ENCODE measurements at regions not wholly inside any gene's neighbourhood (a gene's known extent, or its start where the extent isn't known, plus 50 kb on each side); places are given as distances from the start of the nearest gene placed in this dataset.

DNA sequence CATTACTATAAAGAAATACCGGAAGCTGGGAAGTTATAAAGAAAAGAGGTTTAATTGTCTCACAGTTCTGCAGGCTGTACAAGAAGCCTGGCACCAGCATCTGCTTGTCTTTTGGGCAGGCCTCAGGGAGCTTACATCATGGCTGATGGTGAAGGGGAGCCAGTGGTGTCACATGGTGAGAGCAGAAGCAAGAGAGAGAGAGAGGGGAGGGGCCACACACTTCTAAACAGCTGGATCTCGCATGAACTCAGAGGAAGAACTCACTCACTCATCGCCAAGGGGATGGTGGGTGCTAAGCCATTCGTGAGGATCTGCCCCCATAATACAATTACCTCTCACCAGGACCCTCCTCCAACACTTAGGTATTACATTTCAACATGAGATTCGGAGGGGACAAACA lies 51.8 kb upstream of the ANKRD34C start:
- DNase-seq: no peak

DNA sequence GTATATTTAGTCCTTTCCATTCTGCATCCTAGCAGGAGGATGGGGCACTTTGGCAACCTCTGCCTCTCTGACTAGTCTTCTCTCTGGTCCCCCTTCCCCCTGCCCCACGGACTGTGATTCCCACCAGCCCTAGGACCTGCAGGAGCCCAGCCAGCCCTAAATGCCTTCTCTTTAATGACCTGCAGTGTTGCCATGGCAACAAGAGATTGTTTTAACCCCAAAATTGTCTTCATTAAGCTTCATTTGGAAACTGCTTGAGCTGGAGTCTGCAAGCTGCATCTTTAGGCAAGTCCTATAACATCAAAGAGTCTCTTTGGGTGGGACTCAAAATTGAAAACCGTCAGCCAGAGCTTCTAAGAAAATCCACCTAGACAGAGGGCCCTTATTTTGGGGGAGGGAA lies 59.7 kb upstream of the ANKRD34C start:
- DNase-seq: no peak

DNA sequence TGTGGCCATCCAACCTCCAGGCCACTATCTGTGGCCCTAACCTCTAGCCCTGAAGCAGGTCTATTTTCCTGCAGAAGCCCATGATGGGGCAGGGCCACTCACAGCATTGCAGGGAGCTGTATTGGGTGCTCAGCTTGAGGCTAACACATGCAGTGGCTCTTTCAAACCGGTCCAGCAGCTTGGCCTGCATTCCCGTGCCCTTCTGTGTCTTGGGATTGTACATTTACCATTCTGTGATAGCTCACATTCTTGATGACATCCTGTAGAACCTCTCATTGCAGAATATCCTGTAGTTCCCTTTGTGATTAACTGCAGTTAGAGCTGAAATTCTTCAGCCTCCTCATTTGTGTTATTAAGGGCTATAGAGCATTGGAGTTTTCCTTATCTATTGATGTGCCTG lies 60.8 kb upstream of the ANKRD34C start:
- no peak for DNase-seq

DNA sequence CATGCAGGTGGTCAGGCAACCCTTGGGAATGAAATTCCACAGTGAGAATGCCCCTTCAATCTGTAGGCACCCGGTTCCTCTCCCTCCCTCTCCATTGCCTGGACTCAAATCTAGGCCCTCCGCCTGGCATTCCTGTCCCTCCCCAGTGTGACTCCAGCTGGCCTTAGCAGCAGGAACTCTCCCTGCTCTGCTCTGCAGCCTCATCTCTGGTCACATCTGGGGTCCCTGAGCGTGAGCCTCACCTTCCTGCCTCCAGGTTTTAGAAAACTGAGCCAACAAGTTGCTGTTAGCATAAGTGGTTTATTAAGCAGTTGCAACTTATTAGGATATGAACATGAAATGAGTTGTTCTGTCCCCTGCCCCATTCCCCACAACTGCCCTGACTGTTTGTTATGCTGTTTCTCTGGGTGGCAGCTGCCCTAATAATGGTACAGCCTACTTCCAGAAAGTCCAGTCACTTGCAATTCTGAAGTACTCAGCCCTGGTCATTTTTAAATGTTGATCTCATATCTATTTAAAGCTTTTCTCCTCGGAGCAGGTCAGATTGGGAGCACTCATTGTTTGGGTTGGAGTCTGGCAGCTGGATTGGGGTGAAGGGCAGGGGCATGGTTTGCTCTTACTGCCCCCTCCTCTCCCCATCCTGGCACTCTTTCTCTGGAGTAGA lies 63.0 kb upstream of the ANKRD34C start:
- no peak for DNase-seq

DNA sequence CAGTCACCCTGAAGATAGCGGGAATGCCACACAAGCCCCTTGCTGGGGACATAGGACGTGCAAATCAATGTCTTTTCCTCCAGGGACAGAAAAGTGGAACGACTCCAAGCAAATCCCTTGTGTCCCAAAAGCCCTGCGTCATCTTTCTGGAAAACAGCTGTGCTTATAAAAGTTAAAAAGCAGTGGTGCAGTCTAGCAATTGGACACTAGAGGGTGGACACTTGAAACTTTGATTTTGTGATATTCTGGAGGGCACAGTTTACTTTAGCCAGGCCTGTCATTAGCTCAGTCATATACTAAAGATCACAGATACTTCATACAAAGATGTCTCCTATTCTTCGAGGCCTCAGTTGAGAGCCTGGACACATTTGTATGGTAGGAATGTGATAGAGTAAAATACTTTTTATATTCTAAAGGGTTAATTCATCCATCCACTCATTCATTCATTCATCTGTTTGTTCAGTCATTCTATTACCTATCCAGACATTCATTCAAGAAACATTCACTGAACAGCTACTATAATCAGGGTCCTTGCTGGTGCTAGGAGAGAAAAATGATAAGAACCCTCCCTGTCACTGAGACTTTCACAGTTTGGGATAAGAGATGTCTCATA lies 63.8 kb upstream of the ANKRD34C start:
- DNase-seq: no peak

DNA sequence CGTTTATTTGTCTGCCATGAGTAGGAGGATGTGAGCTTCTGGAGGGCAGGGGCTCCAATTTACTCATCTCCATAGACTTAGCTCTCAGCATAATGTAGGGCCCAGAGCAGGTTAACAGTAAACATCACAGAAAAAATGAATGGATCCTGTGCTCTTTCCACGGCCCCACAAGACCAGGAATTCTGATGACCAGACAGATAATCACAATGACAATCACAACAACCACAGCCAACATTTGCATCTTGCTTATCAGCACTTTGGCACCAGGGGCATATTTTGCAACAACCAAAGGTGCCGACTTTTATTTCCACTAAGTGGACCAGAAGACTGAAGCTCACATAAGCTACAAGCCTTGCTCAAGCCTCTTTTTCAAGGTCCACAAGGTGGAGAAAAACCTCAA lies 68.9 kb upstream of the ANKRD34C start:
- DNase-seq: no peak

DNA sequence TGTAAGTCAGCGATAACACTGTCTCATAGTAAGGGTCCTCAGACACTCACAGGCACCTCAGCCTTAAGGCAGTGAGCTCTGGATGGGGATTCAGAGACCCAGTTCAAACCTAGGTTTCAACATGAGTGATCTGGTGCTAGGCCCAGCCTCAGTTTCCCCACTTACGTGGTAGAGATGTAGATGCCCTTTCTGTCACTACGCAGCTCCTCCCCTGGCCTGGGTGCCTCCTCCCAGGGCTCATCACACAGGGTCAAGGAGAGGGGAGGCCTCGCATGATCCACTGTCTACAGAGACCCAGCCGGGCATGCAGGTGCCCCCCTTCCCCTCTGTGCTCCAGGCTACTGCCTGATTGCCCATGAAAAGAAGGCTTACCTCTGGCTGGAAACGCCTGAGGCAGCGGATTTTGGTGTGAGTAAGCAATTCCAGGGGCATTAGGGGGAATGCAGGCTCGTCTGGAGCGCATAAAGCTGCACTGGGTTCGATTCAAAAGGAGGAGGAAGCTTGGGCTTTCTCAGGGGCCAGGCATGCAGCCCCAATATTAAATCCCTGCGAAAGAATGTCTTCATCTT lies 69.8 kb upstream of the ANKRD34C start:
- DNase-seq: no peak

DNA sequence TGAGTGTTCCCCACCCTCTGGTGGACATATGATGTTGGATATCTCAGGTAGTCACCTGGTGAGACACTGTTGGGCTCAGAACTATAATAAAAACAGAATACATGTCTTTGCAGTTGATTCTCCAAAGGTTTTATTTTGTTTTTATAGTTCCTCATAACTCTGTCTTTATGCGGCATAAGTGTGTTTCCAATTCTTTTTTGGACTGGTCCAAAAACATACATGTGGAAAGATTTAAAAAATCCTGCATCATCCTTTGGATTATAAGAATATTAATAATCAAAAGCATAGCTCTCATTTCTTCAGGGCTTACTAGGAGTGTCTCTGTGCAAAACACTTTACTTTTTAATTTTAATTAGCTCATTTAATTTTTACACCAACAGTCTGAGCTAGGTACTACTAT lies 71.0 kb upstream of the ANKRD34C start:
- no peak for DNase-seq

DNA sequence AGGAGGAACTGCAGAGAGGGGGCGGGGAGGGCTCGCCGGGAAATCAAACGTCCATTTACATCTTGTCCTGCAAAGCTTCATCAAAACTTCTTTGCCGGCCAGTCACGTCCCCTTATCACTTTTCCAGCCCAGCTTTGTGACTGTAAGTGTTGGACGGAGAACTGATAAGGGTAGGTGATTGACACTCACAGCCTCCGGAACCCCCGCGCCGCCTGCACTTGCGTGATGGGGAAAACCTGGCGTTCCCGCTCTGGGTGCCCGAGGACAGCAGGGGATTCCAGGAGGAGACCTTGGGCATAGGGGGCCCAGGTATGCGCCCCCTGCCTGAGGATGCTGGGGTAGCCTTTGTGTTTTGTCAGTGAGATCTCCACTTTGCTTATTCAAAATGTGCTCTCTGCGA lies 72.8 kb upstream of the ANKRD34C start:
- no peak for DNase-seq

DNA sequence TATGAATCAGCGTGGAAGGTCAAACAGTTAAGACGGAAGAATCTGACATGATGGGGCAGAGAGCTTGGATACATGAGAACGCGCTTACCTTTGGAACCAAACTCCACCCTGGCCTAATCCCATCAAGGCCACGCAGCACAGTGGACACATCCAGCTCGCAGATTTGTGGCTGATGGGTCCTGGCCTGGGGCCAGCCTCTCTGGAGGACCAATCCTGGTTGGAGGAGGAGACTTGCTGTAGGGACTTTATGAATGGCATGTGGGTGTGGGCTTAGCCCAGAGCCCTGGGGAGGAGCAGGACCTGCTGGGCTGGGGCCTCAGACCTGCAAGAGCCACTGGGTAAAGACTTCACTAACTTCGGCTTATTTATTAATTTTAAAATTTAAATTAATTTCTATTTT lies 73.4 kb upstream of the ANKRD34C start:
- no peak for DNase-seq

DNA sequence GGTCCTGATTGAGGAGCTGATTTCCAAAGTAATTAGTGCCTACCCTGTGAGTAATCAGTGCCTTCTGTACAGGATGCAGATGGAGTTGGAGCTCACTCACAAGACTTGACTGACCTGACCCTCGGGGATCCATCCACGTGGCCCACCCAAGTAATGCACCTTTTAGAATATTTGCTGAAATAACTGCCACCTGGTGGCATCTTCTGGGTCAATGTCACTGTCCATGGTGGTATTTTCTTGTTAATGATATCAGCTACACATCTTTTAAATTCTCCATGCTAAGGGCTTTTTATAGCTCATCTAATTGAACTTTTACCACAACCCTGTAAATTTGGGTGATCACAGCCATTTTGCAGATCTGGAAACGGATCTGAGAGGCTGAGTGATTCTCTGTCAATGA lies 74.3 kb upstream of the ANKRD34C start:
- DNase-seq: no peak

DNA sequence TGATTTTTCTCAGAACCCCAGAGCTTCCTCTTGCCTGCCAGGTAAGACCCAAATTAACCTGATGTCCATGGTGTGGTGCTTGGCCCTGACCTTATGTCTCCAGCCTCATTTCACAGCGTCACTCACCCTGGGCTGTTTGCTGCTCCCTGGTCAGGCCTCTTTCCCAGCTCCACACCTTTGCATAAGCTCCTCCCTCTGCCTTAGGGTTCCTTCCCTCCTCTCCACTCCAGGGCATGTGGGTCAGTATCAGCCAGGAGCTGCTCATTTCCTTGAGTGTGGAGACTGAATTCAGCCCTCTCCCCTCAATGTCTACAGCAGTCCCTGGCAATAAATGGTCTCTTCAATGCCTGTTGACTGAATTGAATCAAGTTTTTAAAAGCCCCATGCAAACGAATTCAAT lies 75.6 kb upstream of the ANKRD34C start:
- no peak for DNase-seq

DNA sequence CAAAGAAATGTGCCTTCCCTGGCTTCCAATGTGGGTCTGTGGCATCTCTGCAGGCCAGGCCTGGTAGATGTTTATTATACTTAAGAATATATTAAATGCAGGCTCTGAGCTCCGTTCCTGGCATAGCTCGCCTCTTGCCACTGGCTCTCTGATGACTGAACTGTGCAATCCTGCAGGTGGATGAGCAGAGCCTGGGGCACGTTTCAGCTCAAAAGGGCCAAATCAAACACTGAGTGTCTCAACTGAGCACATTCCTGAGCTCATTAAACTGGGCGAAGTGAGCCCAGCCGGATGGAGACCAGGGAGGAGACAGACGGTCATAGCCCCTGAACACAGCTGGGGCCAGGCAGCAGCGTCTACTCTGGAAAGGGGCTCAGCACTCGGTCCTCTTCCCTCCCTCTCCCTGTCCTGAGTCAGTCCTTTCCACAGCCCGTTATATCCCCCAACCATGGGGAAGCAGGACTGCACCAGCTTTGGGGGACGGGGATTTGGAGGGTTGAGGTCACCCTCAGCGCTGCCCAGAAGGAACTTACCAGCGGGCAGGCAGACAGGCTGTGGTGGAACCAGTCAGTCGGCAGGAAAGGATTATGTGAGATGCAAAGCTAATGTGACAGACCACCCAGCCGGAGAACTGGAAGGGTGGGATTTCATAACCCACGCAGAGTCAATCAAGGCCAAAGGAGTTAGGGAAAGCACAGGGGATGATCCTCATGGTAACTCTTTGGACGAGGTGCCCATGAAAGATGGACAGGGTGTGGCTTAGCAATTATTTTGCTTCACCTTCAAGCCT lies 77.4 kb upstream of the ANKRD34C start:
- no peak for DNase-seq

DNA sequence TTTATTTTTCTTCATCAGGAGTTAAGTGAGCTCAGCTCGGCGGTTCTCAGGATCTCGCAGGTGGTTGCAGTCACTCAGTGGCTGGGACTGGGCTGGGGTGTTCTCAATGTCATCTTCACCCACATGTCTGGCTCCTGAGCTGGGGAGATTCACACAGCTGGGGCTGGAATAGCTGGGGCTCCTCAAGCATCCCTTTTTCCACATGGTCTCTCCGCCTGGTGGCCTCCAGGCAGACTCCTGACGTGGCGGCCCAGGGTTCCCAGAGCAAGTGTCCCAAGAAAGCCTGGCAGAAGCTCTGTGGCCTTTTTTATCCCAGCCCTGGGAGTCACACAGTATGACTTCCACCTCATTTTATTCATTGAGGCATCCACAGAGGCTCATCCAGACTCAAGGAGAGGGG lies 84.1 kb upstream of the ANKRD34C start:
- no peak for DNase-seq

DNA sequence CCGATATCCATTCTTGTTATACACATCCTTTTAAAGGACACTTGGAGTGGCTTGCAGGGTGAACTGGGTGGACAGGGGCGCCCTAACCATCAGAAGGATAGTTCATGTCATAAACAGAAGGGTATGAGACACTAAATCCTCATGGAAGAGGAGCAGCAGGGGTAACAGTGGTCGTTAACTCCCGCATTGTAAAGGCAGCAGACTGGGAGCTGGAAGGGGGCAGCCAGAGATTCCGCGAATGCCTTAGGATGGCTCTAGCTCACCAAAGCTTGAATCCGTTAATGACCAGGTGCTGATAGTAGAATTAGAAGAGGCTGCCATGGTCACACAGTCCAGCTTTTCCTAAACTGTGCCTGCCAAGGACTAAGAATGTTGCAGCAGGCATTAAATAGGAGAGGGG lies 85.2 kb upstream of the ANKRD34C start:
- no peak for DNase-seq

DNA sequence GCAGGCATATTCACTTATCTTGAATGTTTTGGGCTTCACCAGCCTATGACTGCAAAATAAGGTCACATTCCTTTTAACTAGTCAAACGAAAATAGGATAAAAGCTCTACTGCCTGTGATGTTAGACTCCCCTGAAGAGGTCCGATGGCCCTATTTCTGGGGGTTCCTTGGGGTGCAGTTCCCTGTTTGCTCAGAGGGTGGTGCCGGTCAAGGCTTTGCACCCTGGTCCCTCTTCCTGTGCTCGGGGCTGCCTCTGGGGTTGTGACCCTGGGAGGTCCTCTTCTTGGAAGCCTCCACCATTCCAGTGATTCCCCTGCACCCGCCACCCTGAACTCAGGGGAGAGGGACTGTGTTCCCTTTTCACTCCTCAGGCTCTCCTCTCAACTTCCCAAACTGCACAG lies 86.7 kb upstream of the ANKRD34C start:
- no peak for DNase-seq

DNA sequence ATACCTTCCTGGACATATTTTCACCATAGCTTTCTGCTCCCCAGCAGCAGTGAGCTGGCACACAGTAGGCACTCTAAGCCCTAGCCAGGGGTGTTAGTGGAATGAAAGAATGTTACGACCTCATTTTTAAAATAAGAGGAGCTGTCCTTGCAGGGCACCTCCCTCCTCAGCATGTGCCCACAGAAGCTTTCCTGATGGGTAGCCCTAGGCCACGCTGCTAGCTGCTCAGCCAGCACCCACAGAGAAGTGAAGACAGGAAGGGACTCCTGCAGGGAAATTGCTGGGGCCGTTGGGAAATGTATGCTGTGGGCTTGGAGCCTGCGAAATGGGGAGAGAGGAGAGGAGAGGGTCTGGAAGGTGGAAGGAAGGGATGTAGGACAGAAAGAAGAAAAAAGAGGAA lies 87.3 kb upstream of the ANKRD34C start:
- DNase-seq: no peak

DNA sequence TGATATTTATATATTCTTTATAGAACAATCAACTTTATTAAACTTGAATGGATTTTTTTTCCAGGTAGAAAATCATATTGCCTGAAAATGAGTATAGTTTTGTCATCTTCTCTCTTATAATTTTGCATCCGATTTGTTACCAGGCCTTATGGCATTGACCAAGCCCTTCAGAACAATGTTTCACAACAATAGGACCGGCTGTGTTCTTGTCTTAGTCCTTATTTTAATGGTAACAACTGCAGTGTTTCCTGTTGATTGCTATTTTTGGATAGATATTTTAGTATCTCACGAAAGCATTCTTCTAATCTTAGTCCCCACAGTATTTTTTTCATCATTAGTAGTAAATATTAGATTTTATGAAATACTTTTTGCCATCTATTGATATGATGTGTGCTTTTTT lies 88.1 kb upstream of the ANKRD34C start:
- no peak for DNase-seq

DNA sequence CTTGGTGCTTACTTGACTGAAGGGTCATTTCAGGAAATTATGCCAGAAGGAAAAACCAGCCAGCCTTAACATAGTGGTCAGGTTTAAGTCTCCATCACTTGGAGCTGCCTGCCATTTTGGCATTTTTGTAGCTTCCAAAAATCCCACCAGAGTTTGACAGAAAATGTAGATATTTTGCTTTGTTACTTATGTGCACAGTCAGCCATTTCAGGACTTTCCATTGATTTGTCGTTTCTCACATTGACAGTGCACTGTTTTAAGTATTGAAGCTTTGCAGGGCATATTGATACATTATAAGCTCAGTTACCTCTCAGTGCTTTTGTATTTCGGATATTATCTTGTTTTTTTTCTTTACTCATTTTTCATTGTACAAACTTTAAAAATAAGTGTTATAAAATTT lies 89.0 kb upstream of the ANKRD34C start:
- no peak for DNase-seq

DNA sequence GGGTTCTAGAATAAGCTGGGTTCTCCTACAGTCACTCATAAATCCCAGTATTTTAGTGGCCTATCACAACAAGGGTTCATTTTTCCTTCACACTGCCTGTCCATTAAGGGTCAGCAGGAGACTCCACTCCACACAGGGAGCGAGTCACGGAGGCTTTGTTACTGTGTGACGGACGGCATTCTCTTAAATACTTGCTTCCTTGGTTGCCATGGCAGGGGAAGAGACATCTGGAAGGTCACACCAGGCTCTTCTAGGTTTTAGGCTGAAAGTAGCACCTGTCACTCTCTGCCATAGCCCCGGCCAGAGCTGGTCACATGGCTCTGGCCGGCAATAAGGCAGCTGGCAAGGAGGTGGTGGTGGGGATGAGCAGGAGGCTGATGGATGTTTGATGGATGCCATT lies 89.4 kb upstream of the ANKRD34C start:
- DNase-seq: no peak

DNA sequence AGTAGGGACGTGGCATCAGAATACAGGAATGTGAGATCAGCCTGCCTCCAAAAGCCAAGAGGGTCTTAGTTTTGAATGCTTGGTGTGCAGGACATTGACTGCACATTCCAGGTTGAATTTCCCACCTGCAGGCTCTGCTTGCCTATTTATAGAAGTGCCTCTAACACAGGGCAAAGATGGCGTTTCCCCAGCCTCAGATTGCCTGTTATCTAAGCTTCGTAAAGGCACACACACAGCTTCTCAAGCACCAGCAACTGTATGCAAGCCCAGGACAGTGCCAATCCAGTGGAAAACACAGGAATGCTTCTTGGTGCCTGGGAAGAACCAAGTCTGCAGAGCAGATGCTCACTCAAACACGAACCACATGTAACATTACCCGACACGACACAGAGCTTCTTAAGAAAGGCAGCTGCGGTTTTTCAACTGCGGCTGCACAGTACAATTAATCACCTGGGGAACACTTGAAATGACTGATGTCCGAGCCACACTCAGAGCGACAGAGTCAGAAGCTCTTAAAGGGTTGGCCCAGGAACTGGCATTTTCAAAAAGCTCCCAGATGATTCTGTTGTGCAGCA lies 90.0 kb upstream of the ANKRD34C start:
- DNase-seq: no peak

DNA sequence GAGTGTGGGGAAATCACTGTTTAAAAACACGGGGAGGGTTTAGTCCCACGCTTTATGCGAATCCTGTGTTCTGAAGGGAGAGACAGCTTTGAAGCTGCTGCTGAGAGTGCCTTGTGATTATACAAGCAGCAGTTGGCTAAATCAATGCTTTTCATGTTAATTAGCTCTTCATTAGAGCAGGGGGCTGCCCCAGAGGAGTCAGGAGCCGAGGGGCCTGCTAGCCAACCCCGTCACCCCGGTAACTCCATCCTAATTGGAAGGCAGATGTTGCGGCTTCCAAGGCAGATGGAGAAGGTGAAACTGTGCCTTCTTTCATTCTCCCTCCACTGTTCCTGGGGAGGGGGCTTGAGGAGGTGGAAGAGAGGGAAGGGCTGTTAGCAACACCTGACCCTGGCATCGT lies 92.4 kb upstream of the ANKRD34C start:
- no peak for DNase-seq

DNA sequence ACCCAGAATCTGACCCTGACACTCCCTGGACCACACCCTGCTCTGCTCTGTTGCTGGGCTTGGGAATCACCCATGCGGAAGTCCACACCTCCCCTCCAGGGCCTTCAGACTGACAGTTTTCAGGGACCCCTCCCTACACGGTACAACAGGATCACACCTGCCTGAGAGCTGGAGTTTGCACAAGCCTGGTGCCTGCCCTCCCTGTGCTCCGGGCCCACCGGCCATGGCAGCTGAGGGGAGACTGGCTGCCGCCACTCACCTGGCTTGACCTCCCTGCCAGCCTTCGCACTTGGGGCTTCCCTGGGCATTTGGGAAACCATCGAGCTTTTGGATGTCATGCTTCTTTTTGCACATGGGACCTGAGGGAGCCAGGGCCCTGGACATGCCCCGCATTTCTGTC lies 95.9 kb upstream of the ANKRD34C start:
- DNase-seq: no peak

DNA sequence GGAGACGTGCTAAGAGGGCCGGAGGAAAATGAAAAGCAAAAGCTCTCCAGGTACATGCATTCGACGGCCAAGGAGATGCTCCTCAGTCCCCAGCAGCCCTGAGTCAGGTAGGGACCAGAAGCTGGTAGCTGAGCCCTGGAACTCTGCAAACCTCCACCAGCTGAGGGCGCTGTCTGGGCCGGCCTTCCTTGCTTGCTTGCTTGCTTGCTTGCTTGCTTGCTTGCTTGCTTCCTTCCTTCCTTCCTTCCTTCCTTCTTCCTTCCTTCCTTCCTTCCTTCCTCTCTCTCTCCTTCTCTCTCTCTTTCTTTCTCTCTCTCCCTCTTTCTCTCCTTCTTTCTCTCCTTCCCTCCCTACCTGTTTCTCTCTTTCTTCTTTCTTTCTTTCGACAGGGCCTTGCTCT lies 94.6 kb upstream of the RASGRF1 start:
- DNase-seq: no peak
